ENCODE measurements at regions not wholly inside any gene's neighbourhood (a gene's known extent, or its start where the extent isn't known, plus 50 kb on each side); places are given as distances from the start of the nearest gene placed in this dataset.

- Histone ChIP-seq H3K36me3 (ENCODE audit: control insufficient read depth in 2 of 4, insufficient read depth in 4 of 4, low read length in 3 of 4) (no peaks in the 10 kb centered on the region), H3K18ac (ENCODE audit: extremely low read depth, low read length) (no peak overlapping the region), H2BK15ac (ENCODE audit: low read length) (no peak overlapping the region), H2AFZ (ENCODE audit: low read length) (no peak overlapping the region), H3K4me3 (ENCODE audit: extremely low read depth in 1 of 4, insufficient read depth in 2 of 4, low read depth in 3 of 4, low read length in 4 of 4) (no peak overlapping the region), H3K27me3 (replicated peaks in 1 of 4; ENCODE audit: control insufficient read depth in 3 of 4, extremely low read depth in 1 of 4, insufficient read depth in 3 of 4, low read length in 3 of 4) (no peaks in the 10 kb centered on the region), H3K79me2 (ENCODE audit: control insufficient read depth in 1 of 2, insufficient read depth in 2 of 2, low read length in 2 of 2) (no peaks in the 10 kb centered on the region), H4K5ac (ENCODE audit: insufficient read length, low read depth, low read length) (no peak overlapping the region), H3K9me3 (ENCODE audit: insufficient read depth in 2 of 2, low read depth in 1 of 2, low read length in 1 of 2) (no peaks in the 10 kb centered on the region), H2BK120ac (replicated peaks; ENCODE audit: low read depth, low read length) (no peak overlapping the region), H4K91ac (replicated peaks; ENCODE audit: insufficient read length, low read length) (no peak overlapping the region), H2BK5ac (ENCODE audit: low read depth, low read length) (no peak overlapping the region), H3K4ac (replicated peaks; ENCODE audit: insufficient read length, low read depth, low read length) (no peak overlapping the region), H4K20me1 (replicated peaks in 1 of 2; ENCODE audit: control insufficient read depth in 1 of 2, insufficient read depth in 2 of 2, low read length in 2 of 2) (no peaks in the 10 kb centered on the region), H3K23me2 (ENCODE audit: low read depth, low read length) (no peaks in the 10 kb centered on the region), H3K4me1 (replicated peaks in 1 of 4; ENCODE audit: control insufficient read depth in 3 of 4, insufficient read depth in 4 of 4, low read length in 3 of 4) (no peaks in the 10 kb centered on the region), H3K14ac (ENCODE audit: insufficient read length) (no peak overlapping the region), H3K9ac (replicated peaks in 1 of 4; ENCODE audit: extremely low read depth in 1 of 4, low read depth in 3 of 4, low read length in 3 of 4) (no peak overlapping the region), H3K56ac (replicated peaks; ENCODE audit: insufficient read length, low read depth, low read length) (no peak overlapping the region), H2BK12ac (ENCODE audit: low read depth, low read length) (no peak overlapping the region), H4K8ac (ENCODE audit: extremely low read depth, insufficient read depth, low read length) (no peak overlapping the region), H3K4me2 (ENCODE audit: insufficient read depth in 1 of 2, low read depth in 2 of 2, low read length in 2 of 2) (no peak overlapping the region), H3K79me1 (ENCODE audit: low read depth, low read length) (no peaks in the 10 kb centered on the region), H3K27ac (ENCODE audit: low read depth, low read length) (no peak overlapping the region), H2BK20ac (ENCODE audit: low read length) (no peak overlapping the region), H2AK5ac (ENCODE audit: low read depth, low read length) (no peak overlapping the region), H3K23ac (ENCODE audit: insufficient read length) (no peak overlapping the region)
- WGBS, 2 experiments (ENCODE audit: extremely low coverage in 1 of 2, insufficient coverage in 1 of 2, insufficient read length in 1 of 2, insufficient replicate concordance in 2 of 2, low coverage in 1 of 2, low lambda C conversion rate in 2 of 2, missing lambda C conversion rate in 1 of 2) = 92% methylated on average over 10 of the region's 10 CpGs; no CpG with 5 or more reads in 1 of the 2 experiments
- FAIRE-seq = no peak
- ChIA-PET POLR2A (ENCODE audit: partially characterized antibody) (no interaction called here), CTCF (ENCODE audit: partially characterized antibody) (no interaction called here)
- TF ChIP-seq EGR1 (IDR thresholded peaks at IDR 0.05; ENCODE audit: borderline replicate concordance, low read depth, low read length) (no peak), SAP30 (IDR thresholded peaks at IDR 0.05; ENCODE audit: insufficient read depth, insufficient replicate concordance, low read length) (no peak), ASH2L (IDR thresholded peaks at IDR 0.05; ENCODE audit: low read length) (no peak), ZNF274 (IDR thresholded peaks at IDR 0.05; ENCODE audit: borderline replicate concordance, extremely low read depth, low read length) (no peak), ATF2 (IDR thresholded peaks at IDR 0.05; ENCODE audit: low read length) (no peak), HDAC2 (IDR thresholded peaks at IDR 0.05; ENCODE audit: borderline replicate concordance in 1 of 2, low read depth in 2 of 2, low read length in 2 of 2) (no peak), CREB1 (IDR thresholded peaks at IDR 0.05) (no peak), TAF7 (optimal IDR thresholded peaks at IDR 0.05; ENCODE audit: borderline replicate concordance, low read depth, low read length) (no peak), HDAC6 (IDR thresholded peaks at IDR 0.05; ENCODE audit: low read depth, low read length) (no peak), RXRA (IDR thresholded peaks at IDR 0.05; ENCODE audit: insufficient read depth, low read depth, low read length) (no peak), PHF8 (conservative IDR thresholded peaks at IDR 0.05; ENCODE audit: low read depth, low read length) (no peak), SIX5 (IDR thresholded peaks at IDR 0.05; ENCODE audit: low read depth, low read length) (no peak)
- DNase-seq (ENCODE audit: low read depth in 1 of 2, low spot score in 2 of 2) = no peak
Observed at GRCh38 chr12:127038761-127039160, 1228.2 kb upstream of the TMEM132C start.
